HCT116 (cell line): ENCODE measurements at regions not wholly inside any gene's neighbourhood (a gene's known extent, or its start where the extent isn't known, plus 50 kb on each side); places are given as distances from the start of the nearest gene placed in this dataset.

Experiments used
- CEBPB ChIP-seq: IDR thresholded peaks from 2 replicates; pipeline ENCODE4 v1.6.1; 2012; ENCODE audit warnings: low read depth
- JUND ChIP-seq: IDR thresholded peaks from 2 replicates; pipeline ENCODE4 v1.6.1; 2012

GRCh38 chr3:36124118-36124796 lies 256.0 kb upstream of the STAC start:
- no peak for TF ChIP-seq JUND
- no peak for TF ChIP-seq CEBPB
